Peyer's patch (tissue), 4 donors: ENCODE measurements at regions not wholly inside any gene's neighbourhood (a gene's known extent, or its start where the extent isn't known, plus 50 kb on each side); places are given as distances from the start of the nearest gene placed in this dataset.

Source experiments
- DNase-seq, 3 donors: peaks; one replicate each; pipeline ENCODE4 v3.0.0-alpha.2; 2017 to 2019
- H3K27ac ChIP-seq, 4 donors: fragments of 200-600 bp; sonication (generic); one replicate each; pipeline ENCODE4 v1.5.1; 2016 to 2019
- H3K27me3 ChIP-seq, 2 donors: fragments of 200-600 bp; sonication (generic); one replicate each; pipeline ENCODE4 v1.5.1; 2019
- H3K36me3 ChIP-seq, 3 donors: fragments of 200-600 bp; sonication (generic); one replicate each; pipeline ENCODE4 v1.5.1; 2016 to 2019
- H3K4me1 ChIP-seq, 4 donors: fragments of 200-600 bp; sonication (generic); one replicate each; pipeline ENCODE4 v1.5.1; 2016 to 2019
- H3K4me3 ChIP-seq, 4 donors: fragments of 200-600 bp; sonication (generic); 1 replicate in 3 of 4; 2 replicates in 1 of 4; pipeline ENCODE4 v1.5.1; 2016 to 2019; ENCODE audit warnings: mild to moderate bottlenecking in 1 of 4
- H3K9me3 ChIP-seq, 4 donors: fragments of 200-600 bp; sonication (generic); one replicate each; pipeline ENCODE4 v1.5.1; 2016 to 2019; ENCODE audit warnings: mild to moderate bottlenecking in 1 of 4
- POLR2A ChIP-seq, 2 donors: fragments of 450-650 bp; IDR thresholded peaks; one replicate each; pipeline ENCODE4 v1.5.1; 2017; ENCODE audit warnings: antibody characterized with exemption in 2 of 2, mild to moderate bottlenecking in 2 of 2, moderate library complexity in 2 of 2
- TF ChIP-seq, protein P1 (sequence below), 6 experiments: fragments of 450-650 bp in 4 of 6; fragments of 200-600 bp in 2 of 6; sonication (generic) in 1 of 6; IDR thresholded peaks; one replicate each; pipeline ENCODE4 v1.5.1; 2017 to 2019; ENCODE audit warnings: antibody characterized with exemption in 6 of 6, mild to moderate bottlenecking in 3 of 6, moderate library complexity in 1 of 6

DNA sequence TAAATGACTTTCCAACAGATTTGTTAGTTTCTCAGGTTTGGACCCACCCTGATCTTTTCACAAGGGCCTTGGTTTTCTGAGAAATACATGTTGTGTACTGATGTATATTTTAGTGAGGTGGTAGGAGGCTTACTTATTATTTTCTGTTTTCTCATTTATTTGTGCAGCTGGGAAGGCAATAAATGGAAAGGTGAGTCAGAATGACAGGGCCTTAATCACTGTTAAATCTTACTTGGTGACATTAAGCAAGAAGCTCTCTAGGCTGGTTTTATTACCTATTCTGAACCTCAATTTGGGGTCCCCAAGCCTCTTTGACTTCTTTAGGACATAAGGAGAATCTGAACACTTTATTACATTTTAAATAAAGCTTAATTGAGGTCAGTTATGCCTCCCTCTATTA lies 214.0 kb upstream of the DAB2 start:
- no peak for TF ChIP-seq POLR2A (IDR thresholded peaks at IDR 0.05)
- TF ChIP-seq, protein P1, sequence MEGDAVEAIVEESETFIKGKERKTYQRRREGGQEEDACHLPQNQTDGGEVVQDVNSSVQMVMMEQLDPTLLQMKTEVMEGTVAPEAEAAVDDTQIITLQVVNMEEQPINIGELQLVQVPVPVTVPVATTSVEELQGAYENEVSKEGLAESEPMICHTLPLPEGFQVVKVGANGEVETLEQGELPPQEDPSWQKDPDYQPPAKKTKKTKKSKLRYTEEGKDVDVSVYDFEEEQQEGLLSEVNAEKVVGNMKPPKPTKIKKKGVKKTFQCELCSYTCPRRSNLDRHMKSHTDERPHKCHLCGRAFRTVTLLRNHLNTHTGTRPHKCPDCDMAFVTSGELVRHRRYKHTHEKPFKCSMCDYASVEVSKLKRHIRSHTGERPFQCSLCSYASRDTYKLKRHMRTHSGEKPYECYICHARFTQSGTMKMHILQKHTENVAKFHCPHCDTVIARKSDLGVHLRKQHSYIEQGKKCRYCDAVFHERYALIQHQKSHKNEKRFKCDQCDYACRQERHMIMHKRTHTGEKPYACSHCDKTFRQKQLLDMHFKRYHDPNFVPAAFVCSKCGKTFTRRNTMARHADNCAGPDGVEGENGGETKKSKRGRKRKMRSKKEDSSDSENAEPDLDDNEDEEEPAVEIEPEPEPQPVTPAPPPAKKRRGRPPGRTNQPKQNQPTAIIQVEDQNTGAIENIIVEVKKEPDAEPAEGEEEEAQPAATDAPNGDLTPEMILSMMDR (IDR thresholded peaks at IDR 0.05) = no peak
- no peak for DNase-seq
- Histone ChIP-seq H3K4me3 (no peak overlapping the region), H3K27me3 (no peaks in the 10 kb centered on the region), H3K36me3 (no peaks in the 10 kb centered on the region), H3K27ac (no peak overlapping the region), H3K4me1 (no peaks in the 10 kb centered on the region), H3K9me3 (no peaks in the 10 kb centered on the region)

DNA sequence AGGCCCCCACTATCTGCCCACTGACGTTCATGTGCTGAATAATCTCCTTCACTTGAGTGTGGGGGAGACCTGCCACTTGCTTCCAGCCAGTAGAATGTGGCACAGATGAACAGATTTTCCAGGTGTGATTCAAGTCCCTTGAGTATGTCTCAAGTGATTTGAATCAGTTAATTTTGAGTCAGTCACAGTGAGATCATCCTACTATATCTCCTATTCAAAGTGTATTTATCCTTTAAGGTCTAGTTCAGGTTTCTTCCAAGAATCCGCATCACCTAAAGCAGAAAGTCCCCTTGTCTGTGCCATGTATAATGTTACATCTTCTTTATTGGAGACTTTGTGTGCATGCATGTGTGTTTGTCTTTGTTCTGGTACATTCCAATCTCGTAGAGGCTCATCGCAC lies 208.3 kb upstream of the DAB2 start:
- H3K27ac ChIP-seq = no peak overlapping the region
- H3K36me3 ChIP-seq = no peaks in the 10 kb centered on the region
- no peak overlapping the region for H3K4me3 ChIP-seq
- no peaks in the 10 kb centered on the region for H3K27me3 ChIP-seq
- H3K9me3 ChIP-seq = no peaks in the 10 kb centered on the region
- no peaks in the 10 kb centered on the region for H3K4me1 ChIP-seq
- DNase-seq = no peak
- TF ChIP-seq, protein P1 (IDR thresholded peaks at IDR 0.05) = no peak
- no peak for TF ChIP-seq POLR2A (IDR thresholded peaks at IDR 0.05)

DNA sequence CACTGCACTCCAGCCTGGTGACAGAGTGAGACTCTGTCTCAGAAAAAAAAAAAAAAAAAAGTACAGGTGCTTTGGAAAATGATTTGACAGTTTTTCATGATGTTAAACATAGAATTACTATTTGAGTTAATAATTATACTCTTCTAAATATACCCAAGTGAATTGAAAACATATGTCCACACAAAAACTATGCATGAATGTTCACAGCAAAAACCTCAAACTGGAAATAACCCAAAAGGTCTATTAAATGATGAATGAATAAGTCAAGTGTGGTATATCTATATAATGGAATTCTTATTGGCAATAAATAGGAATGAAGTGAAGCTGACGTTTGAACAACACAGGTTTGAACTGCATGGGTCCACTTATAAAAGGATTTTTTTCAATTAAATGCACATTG lies 207.2 kb upstream of the DAB2 start:
- H3K9me3 ChIP-seq = no peaks in the 10 kb centered on the region
- H3K27me3 ChIP-seq = no peaks in the 10 kb centered on the region
- H3K4me1 ChIP-seq = no peaks in the 10 kb centered on the region
- TF ChIP-seq POLR2A (IDR thresholded peaks at IDR 0.05) = no peak
- TF ChIP-seq, protein P1 (IDR thresholded peaks at IDR 0.05) = no peak
- H3K27ac ChIP-seq = no peak overlapping the region
- H3K4me3 ChIP-seq = no peak overlapping the region
- no peak for DNase-seq
- no peaks in the 10 kb centered on the region for H3K36me3 ChIP-seq

DNA sequence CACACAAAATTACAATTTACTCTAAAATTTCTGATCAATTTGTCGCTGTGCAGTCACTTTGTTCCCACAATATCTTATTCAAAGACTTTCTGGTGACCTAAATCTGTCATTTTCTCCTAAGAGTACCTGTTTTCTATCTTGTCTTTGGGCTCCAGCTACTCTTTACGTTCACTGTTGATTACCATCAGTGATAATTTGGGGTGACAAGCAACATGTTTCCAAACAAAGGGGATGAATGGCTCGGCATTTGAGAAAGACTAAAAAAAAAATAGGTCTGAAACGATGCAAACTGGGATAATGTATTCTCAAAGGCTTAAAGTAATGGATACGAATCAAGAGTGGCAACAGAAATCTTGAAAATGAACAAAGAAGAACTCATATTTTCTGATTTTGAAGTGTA lies 205.2 kb upstream of the DAB2 start:
- H3K36me3 ChIP-seq = no peaks in the 10 kb centered on the region
- H3K4me3 ChIP-seq = no peak overlapping the region
- no peak overlapping the region for H3K27ac ChIP-seq
- H3K4me1 ChIP-seq = peaks cover 0 to 8% (median 0%) of the 10 kb centered on the region in 4 donors
- H3K27me3 ChIP-seq = no peaks in the 10 kb centered on the region
- no peaks in the 10 kb centered on the region for H3K9me3 ChIP-seq
- TF ChIP-seq, protein P1 (IDR thresholded peaks at IDR 0.05) = no peak
- no peak for TF ChIP-seq POLR2A (IDR thresholded peaks at IDR 0.05)
- no peak for DNase-seq

DNA sequence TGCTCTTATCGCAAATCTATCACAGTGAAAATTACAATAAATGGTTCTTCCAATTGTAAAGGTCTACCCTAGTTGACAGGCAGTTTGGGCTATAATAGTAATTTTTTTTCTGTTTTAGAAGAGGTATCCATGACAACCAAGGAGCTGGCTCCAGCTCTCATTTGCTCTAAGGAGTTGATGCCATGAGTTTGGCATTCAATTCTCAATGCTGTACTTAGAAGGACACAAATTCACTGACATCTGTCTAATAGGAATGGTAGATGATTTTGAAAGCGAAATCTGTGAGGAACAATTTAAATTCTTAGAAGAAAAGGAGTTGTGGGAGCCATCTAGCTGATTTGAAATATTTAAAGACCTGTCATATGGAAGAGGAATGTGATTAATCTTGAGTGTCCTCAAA lies 203.6 kb upstream of the DAB2 start:
- TF ChIP-seq, protein P1 (IDR thresholded peaks at IDR 0.05) = no peak
- no peak for TF ChIP-seq POLR2A (IDR thresholded peaks at IDR 0.05)
- H3K27ac ChIP-seq = no peak overlapping the region
- no peak overlapping the region for H3K4me3 ChIP-seq
- H3K4me1 ChIP-seq = peaks cover 0 to 8% (median 0%) of the 10 kb centered on the region in 4 donors
- DNase-seq = no peak
- no peaks in the 10 kb centered on the region for H3K27me3 ChIP-seq
- H3K36me3 ChIP-seq = no peaks in the 10 kb centered on the region
- no peaks in the 10 kb centered on the region for H3K9me3 ChIP-seq

DNA sequence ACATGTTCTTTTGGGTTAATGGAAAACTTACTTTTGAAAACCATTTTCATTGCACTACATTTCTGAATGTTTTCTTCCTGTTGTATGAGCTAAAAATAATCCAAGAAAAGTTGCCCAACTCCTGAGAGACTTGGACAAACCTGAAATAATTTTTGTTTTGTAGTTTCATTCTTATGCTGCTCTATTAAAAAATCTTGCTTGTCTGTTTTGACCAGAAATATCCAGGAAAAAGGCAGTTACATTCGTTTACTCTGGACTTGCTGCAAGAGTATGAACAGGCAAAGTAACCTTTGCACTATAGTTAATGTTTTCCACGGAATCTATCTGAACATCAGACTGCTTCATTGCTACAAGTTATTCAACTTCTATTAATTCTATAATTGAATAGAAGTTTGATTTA lies 200.1 kb upstream of the DAB2 start:
- no peaks in the 10 kb centered on the region for H3K36me3 ChIP-seq
- peak overlapping the region in 3 of 4 donors; percentile 52 to 91 (median 81) for H3K27ac ChIP-seq
- peaks cover 0 to 8% (median 0%) of the 10 kb centered on the region in 4 donors for H3K4me1 ChIP-seq
- no peaks in the 10 kb centered on the region for H3K27me3 ChIP-seq
- TF ChIP-seq, protein P1 (IDR thresholded peaks at IDR 0.05) = no peak
- TF ChIP-seq POLR2A (IDR thresholded peaks at IDR 0.05) = no peak
- no peaks in the 10 kb centered on the region for H3K9me3 ChIP-seq
- H3K4me3 ChIP-seq = peak overlapping the region in 2 of 4 donors; percentile 9
- no peak for DNase-seq
